GM21576 (cell line): ENCODE measurements at regions not wholly inside any gene's neighbourhood (a gene's known extent, or its start where the extent isn't known, plus 50 kb on each side); places are given as distances from the start of the nearest gene placed in this dataset.

Source experiments
- ATAC-seq: cut with Tn5 transposase; IDR thresholded peaks from one replicate; pipeline ENCODE4 v1.9.1; 2021; ENCODE audit warnings: mild to moderate bottlenecking, moderate library complexity; ENCODE audit not compliant: unreplicated experiment

DNA sequence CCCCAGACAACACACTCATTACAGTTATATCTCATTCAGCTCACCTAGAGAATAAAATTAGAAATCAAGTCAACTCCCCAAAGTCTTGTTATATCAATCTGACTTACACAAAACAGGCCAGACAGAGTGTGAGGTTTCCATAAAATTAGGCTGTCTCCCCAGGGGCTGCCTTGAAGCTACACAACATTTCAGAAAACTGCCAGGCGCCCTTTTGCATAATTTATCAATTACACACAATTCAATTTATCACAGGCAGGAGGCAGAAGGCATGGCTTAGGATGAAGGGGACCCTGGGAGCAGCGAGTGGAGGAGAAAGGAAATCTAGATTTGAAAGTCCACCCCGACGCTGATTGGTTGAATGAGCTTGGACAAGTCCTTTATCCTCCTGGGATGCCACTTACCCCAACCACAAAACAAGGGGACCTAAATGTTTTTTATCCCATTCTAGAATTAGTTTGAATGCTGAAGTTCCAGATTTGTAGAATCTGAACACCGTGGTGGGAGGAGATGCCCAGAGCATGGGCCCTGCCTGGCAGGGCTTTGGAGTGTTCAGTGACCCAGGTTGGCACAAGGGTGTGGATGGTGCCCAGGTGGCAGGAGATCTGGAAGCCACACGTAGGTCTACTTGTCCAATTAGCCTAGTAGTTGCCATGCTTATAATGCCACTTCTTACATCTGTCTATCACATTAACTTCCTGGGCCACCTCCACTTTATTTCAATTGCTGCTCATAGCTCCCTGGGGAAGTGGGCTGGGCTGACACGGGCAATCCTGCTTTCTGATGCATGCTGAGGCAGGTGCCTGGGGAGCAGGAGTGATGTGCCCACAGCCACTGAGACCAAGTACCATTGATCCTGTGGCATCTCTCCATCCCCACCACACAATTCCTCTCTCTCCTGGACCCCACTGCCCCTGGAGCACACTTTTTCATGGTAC is 119.8 kb upstream of the TLE3 start:
- ATAC-seq: no peak

DNA sequence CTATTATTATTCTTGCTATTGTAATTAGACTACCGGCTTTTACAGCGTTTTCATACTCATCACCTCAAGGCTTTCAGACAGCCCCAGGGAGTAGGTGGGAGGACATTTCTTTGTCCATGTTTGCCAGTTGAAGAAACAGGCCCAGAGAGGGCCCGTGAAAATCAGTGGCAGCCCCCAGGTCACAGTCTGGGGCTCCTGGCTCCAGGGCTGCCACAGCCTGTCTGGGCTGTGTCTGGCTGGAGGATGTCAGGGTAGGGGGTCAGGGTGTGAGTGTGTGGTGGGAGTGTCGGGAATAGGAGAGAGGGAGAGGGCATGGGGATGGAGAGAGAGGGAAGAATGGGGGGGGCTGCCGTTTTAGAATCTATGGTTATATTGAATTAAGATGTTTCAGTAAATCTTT is 118.2 kb upstream of the TLE3 start:
- no peak for ATAC-seq

DNA sequence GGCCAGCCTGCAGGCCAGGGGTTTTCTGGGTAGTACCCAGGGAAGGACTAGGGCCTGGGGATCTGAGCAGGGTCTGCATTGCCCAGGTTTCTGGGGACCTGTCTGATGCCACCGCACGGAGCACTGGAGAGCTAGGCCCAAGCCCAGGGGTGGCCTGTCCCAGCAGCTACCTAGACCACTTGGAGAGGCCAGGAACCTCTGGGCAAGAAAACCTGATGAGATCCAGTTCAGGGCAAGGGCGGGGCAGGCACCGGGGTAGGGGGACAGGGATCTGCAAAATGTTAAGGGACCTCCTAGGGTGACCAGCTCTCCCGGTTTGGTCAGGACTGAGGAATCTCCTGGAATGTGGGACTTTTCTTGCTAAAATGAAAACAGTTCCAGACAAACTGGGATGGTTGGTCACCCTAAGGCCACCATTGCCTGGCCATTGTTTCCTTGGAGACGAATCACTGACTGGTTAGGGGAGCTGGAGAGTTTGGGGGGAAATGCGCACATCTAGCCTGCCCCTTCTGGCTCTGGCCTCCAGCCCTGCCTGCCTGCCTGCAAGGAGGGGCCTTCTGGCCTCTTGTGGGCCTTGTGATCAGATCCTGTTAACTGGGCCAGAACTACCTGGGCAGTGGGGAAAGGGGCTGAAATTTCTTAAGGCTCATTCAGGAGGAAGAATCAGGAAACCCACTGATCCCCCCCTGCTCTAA is 117.4 kb upstream of the TLE3 start:
- ATAC-seq: no peak

DNA sequence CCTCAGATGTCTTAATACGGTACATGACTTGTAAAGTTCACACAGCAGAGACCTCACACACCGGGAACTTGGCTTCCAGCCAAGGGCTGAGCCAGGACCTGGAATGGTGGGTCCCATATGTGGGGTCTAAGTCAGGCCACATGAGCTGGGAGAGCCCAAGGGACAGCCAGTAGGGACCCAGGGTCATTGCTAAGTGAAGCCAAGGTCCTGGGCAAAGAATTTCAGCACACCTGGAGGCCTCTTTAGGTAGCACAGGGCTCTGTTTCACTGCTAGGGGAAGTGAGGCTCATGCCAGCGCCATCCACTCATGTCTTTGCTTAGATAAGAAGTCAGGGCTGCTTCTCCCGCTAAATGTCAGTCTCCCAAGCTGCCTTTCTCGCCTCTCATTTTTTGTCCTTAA is 116.6 kb upstream of the TLE3 start:
- no peak for ATAC-seq

DNA sequence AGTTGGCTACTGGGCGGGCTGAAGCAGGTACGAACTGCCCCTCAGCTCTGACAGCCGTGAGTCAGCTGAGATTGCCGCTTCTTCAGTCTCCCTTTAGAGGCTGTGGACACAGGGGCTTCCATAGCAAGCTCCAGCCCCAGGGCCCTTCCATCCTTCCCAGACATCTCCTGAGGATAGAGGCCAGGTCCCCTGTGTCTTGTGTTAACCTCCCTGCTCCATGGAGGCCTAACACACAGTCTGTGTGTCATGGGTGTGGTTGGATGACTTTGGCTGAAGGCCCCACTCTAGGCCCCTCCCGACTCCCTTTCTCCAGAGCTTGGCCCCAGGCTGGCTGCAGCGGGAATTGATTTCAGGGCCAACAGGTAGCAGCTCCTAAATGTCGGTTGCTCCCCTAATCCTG is 116.1 kb upstream of the TLE3 start:
- ATAC-seq: no peak

DNA sequence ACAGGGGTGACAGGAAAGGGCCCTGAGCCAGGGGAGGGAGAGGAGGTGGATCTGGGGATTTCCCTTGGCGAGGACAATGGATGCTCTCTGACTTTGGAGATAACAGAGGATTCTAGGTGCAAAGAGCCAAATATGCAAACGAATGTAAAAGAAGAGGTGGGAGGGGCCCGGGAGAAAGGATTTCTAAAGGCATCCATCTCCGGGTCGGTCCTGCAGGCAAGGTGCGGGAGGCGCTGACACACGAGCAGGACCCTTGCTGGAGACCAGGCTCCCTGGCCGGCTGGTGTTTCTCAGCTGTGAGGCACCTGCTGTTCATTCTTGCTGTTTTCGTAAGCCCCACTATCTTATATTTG is 115.2 kb upstream of the TLE3 start:
- no peak for ATAC-seq

DNA sequence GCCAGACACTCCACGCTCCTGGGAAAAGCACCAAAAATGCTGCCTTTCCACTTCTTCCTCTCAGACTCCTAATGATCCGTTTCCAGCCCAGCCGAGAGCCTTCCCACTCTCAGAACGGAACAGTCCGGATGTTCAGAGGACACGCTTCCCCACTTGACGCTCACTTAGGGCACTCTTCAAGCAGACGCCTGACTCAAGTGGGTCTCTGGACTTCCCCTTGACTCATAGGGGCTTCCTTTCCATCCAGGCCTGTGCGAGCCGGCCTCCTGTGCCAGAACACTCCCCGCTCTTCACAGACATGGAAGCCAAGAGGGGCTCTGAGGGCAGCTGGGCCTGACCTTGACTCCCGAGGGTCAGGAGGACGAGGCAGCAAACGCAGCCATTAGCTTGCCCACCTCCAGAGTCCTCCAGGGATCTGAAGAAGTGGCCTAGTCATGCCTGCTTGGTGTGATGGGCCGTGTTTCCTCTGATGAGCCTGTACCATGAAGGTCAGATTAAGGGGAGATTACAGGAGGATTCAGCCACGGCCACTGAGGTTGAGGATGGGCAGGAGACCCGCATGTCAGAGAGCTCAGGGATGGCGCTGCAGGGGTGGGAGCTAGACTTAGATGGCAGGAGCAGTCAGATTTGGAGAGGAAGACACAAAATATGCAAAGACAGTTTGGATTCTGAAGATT is 114.7 kb upstream of the TLE3 start:
- ATAC-seq: no peak

DNA sequence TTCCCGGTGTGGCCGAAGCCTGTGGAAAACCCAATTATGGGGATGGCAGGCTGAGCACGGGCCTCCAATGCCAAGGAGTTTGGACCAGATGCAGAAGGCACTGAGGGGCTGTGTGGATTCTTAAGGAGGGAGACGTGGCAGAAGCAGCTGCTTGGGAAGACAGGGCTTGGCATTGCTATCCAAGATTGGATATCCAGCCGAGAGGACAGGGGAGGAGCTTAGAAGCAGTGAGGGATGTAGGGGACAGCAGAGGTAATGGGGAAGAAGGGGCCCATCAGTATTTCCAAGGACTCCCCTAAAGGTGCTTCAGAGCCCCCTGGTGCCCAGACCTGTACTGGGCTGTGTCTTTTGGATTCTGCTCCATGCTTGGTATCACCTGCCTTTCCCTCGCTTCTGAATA is 112.8 kb upstream of the TLE3 start:
- ATAC-seq: no peak

DNA sequence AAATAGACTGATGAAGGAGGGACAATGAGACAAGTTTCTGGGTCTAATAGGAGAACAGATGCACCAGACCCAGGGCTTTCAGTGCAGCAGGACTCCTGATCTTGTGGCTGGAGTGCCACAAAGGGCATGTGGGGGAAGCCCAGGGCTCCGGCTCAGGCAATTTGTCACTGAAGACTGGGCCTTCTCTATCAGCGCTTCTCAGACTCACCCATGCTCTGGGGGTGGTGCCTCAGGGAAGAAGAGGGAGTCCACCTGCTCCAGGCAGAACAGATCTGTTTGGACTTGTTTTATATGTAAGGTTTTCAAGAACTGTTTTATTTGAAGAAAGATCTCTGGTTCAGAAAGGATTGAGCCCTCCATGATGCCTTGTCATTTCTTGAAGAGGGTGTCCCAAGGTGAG is 112.4 kb upstream of the TLE3 start:
- no peak for ATAC-seq

DNA sequence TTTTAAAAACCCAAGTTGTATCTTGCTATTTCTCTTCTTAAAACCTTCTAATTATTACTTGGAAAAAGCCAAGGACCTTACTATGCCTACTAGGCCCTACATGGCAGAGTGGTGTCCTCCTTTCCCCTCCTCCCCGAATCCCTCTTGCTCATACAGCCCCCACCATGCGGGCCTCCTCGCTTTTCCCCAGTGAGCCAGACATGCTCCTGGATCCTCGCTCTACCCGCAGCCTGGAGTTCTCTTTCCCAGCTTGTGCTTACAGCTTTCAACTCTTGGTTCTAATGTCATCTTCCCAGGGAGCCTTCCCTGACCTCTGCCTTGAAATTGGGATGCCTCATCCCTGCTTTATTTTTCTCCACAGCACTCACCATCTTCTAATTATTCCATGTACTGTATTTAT is 111.8 kb upstream of the TLE3 start:
- ATAC-seq: no peak

DNA sequence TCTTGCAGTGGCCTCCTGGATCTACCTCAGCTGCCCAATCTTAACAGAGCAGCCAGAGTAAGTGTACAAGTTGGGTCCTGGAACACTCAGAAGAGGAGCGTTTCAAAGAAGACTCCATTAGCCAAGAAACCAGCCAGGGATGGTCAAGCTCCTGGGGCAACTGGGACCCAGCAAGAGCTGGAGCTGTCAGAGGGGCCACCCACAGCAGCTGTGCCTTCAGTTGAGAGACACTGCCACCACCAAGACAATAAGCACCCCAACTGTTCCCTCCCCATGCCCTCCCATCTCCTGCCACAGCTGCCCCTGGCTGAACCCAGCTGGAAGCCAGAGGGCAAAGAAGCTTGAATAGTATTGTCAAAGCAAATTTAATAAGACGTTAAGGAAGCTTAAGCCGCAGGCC is 110.6 kb upstream of the TLE3 start:
- ATAC-seq: no peak

DNA sequence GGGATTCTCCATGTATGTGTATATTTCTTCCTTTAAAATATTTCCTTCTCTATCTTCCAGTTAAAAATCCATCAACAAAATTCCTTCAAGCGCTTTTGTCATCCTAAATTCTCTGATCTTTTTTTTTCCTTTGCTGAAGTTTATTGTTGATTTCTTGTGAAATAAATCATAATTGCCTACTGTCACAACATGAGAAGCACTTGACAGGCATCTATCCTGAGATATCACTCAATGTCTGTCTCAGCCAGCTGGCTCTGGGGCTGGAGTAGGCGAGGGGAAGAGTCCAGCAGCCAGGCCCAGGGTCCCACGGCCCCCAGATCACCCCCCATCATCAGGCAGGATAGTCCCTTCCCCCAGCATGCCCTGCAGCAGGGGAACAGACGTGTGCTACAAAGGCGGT is 109.0 kb upstream of the TLE3 start:
- no peak for ATAC-seq

DNA sequence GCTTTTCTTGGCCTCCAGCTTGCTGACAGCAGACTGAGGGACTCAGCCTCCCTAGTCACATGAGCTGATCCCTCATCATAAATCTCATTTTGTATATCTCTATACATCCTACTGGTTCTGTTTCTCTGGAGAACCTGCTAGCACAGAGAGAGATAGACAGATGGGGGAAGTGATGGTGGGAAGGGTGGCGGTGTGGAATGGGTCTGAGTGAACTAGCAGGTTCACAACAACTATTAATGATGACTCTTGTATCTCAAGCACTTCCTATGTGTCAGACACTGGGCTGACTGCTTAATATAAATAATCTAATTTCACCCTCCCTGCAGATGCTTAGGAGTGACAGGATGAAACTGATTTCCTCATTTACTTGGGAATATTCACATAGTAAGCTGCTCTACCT is 106.9 kb upstream of the TLE3 start:
- ATAC-seq: no peak

DNA sequence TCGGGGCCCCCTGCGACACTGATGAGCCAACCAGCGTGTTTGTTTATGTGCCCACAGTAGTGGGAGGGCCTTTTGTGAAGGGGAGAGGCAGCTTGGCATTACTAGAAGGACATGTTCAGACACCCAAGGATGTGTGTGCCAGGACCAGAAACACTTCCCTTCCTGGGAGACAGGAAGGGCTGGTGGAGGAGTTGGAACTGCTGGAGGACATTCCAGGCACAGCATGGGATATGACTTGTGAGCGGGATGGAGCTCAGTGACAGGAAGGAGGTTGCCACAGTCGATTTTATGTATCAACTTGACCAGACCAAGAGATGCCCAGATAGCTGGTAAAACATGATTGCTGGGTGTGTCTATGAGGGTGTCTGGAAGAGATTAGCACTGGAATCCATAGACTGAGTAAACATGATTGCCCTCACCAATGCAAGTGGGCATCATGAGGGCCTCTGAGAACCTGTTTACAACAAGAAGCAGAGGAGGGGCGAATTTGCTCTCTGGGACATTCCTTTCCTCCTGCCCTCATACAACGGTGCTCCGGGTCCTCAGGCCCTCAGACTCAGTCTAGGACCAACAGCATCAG is 106.4 kb upstream of the TLE3 start:
- ATAC-seq: no peak

DNA sequence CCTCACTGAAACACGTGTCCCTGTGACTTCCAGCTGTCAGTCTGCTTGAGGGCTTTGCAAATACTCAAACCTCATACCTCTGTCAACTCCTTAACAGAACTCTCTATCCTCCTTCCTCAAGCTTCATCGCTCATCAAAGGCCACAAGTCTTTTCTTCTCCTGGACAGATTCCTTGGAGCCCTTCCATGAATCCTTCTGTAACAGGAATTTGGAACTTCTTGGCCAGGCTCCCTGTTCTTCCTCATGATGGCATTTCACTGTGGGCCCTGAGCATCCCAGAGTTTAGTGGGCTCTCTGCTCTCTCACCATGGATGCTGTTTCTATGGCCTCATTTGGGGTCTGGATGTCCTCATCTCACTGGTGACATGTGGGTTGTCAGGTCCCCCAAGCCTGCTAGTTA is 105.0 kb upstream of the TLE3 start:
- no peak for ATAC-seq

DNA sequence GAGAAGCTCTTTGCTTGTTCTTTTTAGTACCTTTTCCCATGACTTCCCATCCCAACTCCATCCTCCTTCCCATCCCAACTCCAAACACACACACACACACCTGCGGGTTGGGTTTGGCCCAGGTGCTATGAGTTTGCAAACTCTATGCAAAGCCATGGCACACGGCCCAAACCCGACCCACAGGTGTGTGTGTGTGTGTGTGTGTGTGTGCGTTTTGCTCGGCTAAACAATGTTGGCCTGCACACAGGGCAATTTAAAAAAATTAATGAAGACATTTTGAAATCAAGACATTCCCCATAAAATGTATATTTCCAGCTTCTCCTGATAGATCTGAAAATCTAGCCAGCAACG is 103.7 kb upstream of the TLE3 start:
- no peak for ATAC-seq

DNA sequence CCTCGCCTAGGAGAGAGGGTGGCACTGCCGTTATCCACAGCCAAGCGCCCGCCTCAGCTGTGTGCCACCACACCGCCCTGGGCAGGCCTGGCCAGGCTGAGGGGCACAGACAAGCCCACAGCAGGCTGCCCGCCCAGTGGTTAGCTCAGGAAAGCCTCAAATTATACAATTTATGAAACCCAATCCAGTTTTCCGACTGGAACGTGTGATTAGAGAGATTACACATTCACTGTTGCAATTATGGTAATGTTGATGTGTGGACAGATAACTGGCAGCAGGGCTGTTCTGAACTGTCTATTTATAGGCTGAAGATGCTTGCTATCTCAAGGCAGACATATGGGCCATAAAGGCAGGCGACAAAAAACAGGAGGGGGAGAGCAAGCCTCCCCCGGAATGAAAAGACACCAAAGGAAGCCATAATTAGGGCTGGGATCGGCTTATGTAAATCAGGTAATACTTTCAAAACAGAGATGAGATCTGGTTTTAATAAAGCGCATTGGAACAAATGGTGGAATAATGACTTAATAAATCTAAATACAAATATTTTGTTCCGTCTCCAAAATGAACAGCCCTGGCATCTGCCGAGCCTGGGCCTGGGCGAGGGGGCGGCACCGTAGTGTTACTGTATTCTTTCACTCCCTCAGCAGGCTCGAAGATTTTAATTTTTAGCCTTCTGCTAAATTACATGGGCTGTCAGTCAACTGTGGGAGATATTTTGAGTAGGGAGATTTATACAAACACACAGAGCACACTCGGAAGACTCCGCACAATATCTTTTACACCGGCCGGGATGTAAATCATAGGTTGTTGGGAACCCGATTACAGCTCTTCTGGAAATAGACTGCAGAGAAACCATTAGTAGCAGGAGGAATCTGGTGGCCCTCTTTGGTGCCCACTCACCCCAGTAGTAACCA is 103.1 kb upstream of the TLE3 start:
- ATAC-seq: no peak

DNA sequence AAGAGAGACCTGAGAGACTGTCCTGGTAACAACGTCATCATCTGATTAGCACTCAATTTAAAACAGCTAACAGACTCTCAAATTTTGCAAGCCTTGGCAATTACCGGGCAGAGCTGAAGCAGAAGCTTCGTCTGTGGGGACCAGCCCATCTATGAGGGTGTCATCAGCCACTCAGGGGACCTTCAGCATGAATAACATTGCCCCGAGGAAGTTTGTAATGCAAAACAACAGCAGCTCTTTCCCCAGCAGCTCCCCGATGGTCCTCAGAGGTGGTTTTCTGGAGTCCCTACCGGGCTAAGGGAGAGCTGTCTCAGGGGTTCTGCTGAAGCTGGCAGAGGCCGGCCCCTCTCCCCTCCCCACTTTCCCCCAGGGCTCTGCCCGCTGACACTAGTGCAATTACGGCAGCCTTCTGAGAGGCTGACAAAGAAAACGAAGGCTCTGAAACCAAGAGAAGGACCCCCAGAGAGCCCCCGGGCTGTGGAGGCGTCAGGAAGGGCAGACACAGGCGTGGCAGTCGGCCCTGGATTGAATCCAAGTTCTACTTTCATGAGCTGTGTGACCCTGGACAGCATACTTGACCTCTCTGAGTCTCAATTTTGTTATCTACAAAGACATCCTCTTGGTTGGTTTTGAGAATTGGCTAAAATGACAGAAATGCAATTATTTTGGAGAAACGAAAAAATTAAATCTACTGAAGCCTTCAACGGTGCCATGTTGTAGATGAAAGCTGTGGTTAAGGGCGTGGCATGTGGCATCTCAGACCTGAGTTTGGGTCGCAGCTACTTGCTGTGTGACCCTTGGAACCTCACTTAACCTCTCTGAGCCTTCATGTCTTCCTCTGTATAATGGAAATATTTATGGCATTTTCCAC is 102.1 kb upstream of the TLE3 start:
- ATAC-seq: no peak

DNA sequence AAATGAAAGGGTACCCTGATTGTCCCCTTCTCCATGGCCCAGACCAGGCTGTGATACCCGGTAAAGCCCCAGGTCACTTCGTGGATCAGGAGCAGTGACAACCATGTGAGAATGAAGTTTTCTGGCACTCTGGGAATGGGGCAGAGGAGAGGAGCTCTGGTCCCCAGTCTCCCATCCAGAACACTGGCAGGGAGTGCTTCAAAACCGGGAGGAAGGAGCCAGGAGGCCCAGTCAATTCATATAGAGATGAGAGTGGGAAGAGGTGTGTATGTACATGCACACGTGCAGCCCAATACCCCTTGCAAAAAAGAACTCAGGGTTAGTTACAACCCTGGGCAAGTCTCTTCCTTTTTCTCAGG is 101.4 kb upstream of the TLE3 start:
- ATAC-seq: no peak
